Prostate gland (tissue), 2 donors: ENCODE measurements at regions not wholly inside any gene's neighbourhood (a gene's known extent, or its start where the extent isn't known, plus 50 kb on each side); places are given as distances from the start of the nearest gene placed in this dataset.

Source experiments
- DNase-seq: peaks from one replicate; pipeline ENCODE4 v3.0.0-alpha.2; 2019; ENCODE audit warnings: low spot score
- H3K27ac ChIP-seq, 2 donors: fragments of 200-600 bp; sonication (generic); 2 replicates each; pipeline ENCODE4 v1.5.1; 2017 to 2019
- H3K27me3 ChIP-seq: fragments of 200-600 bp; sonication (generic); replicated peaks from 2 replicates; pipeline ENCODE4 v1.5.1; 2019; ENCODE audit not compliant: insufficient read depth
- H3K36me3 ChIP-seq, 2 donors: fragments of 200-600 bp; sonication (generic); 1 replicate in 1 of 2; 2 replicates in 1 of 2; pipeline versions ENCODE4 v1.5.1 to v1.8.1; 2017 to 2019
- H3K4me1 ChIP-seq: fragments of 200-600 bp; sonication (generic); replicated peaks from 2 replicates; pipeline ENCODE4 v1.5.1; 2019
- H3K4me3 ChIP-seq, 2 donors: fragments of 200-600 bp; sonication (generic); 2 replicates each; pipeline ENCODE4 v1.5.1; 2017 to 2019
- H3K9me3 ChIP-seq: fragments of 200-600 bp; sonication (generic); 2 replicates; pipeline ENCODE4 v1.5.1; 2017
- POLR2A ChIP-seq: fragments of 450-650 bp; IDR thresholded peaks from one replicate; pipeline ENCODE4 v1.6.1; 2016; ENCODE audit warnings: antibody characterized with exemption, mild to moderate bottlenecking
- POLR2AphosphoS5 ChIP-seq: sonication (generic); formaldehyde crosslinking; IDR thresholded peaks from one replicate; pipeline ENCODE4 v1.6.1; 2017; ENCODE audit warnings: antibody characterized with exemption
- WGBS: methylation state at CpG from one replicate; pipeline ENCODE4 v1.1.5; 2018; 5-methylcytosine and 5-hydroxymethylcytosine counted together
- intact Hi-C: fragments of 100-400 bp; cut with DNase I; formaldehyde crosslinking; loops from one replicate; pipeline ENCODE4 v1.14.2; 2022
- TF ChIP-seq, protein P1 (sequence below), 4 experiments: fragments of 200-600 bp in 2 of 4; fragments of 450-650 bp in 2 of 4; sonication (generic) in 2 of 4; IDR thresholded peaks; 1 replicate in 3 of 4; 2 replicates in 1 of 4; pipeline ENCODE4 v1.5.1; 2016 to 2019; ENCODE audit warnings: antibody characterized with exemption in 4 of 4, mild to moderate bottlenecking in 2 of 4, moderate library complexity in 2 of 4

DNA sequence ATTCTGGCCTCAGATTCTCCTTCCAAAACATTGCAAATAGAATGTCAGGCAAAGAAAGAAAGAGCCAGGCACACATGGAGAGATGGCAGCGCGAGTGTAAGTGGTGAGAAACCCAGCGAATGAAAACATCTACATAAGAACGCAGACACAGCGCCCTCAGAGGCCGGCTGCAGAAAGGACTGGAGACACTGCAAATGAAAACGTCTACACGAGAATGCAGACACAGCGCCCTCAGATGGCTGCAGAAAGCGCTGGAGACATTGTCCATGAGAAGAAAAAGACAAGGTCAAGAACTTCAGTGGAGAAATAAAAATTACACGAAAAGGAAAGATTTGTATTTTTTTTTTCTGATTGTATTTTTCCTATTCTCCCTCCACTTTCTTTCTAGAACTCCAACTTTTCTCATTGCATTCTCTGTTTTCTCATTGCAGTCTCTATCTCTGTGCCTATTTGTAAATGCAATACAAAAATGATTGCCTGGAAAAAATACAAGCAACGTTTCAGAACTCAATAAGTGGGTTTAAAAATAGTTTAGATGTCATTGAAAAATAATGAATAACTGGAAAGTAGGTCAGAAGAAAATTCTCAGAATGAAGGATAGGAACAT is 117.9 kb upstream of the LPCAT1 start:
- TF ChIP-seq POLR2A (no peak), POLR2AphosphoS5 (peak; percentile 70)
- TF ChIP-seq, protein P1, sequence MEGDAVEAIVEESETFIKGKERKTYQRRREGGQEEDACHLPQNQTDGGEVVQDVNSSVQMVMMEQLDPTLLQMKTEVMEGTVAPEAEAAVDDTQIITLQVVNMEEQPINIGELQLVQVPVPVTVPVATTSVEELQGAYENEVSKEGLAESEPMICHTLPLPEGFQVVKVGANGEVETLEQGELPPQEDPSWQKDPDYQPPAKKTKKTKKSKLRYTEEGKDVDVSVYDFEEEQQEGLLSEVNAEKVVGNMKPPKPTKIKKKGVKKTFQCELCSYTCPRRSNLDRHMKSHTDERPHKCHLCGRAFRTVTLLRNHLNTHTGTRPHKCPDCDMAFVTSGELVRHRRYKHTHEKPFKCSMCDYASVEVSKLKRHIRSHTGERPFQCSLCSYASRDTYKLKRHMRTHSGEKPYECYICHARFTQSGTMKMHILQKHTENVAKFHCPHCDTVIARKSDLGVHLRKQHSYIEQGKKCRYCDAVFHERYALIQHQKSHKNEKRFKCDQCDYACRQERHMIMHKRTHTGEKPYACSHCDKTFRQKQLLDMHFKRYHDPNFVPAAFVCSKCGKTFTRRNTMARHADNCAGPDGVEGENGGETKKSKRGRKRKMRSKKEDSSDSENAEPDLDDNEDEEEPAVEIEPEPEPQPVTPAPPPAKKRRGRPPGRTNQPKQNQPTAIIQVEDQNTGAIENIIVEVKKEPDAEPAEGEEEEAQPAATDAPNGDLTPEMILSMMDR (IDR thresholded peaks at IDR 0.05) = peak; percentile 40 to 92 (median 70)
- no peaks in the 10 kb centered on the region for H3K36me3 ChIP-seq
- no peak overlapping the region for H3K4me3 ChIP-seq
- WGBS = 3% methylated on average over 12 of the region's 12 CpGs
- H3K4me1 ChIP-seq = peaks cover 4% of the 10 kb centered on the region
- intact Hi-C loops = loop anchor here (5.0 to 10.0 kb wide), 5 partner anchors 167 to 719 kb away; partner anchors contain the start of gene CLPTM1L
- DNase-seq = peak; percentile 82
- peaks cover 6% of the 10 kb centered on the region for H3K27me3 ChIP-seq
- no peaks in the 10 kb centered on the region for H3K9me3 ChIP-seq
- no peak overlapping the region for H3K27ac ChIP-seq

- no peak for DNase-seq
- Histone ChIP-seq H3K4me1 (peaks cover 4% of the 10 kb centered on the region), H3K4me3 (no peak overlapping the region), H3K36me3 (no peaks in the 10 kb centered on the region), H3K9me3 (no peaks in the 10 kb centered on the region), H3K27me3 (peaks cover 6% of the 10 kb centered on the region), H3K27ac (no peak overlapping the region)
- intact Hi-C loops = loop anchor here (5.0 to 10.0 kb wide), 5 partner anchors 166 to 719 kb away; partner anchors contain the start of gene CLPTM1L
- TF ChIP-seq POLR2AphosphoS5 (no peak), POLR2A (no peak)
- TF ChIP-seq, protein P1 (IDR thresholded peaks at IDR 0.05) = no peak
- 52% methylated on average over 16 of the region's 16 CpGs for WGBS
Measured at GRCh38 chr5:1641041-1641440, 117.3 kb upstream of the LPCAT1 start.

- Histone ChIP-seq H3K4me1 (peaks cover 4% of the 10 kb centered on the region), H3K36me3 (no peaks in the 10 kb centered on the region), H3K4me3 (no peak overlapping the region), H3K27me3 (peaks cover 6% of the 10 kb centered on the region), H3K27ac (no peak overlapping the region), H3K9me3 (no peaks in the 10 kb centered on the region)
- TF ChIP-seq POLR2A (no peak), POLR2AphosphoS5 (no peak)
- TF ChIP-seq, protein P1 (IDR thresholded peaks at IDR 0.05) = no peak
- 84% methylated on average over 17 of the region's 17 CpGs for WGBS
- no peak for DNase-seq
- intact Hi-C loops = loop anchor here (5.0 to 10.0 kb wide), 5 partner anchors 166 to 718 kb away; partner anchors contain the start of gene CLPTM1L
Measured at GRCh38 chr5:1640421-1640881, 116.7 kb upstream of the LPCAT1 start.

- intact Hi-C loops = loop anchor here (5.0 to 10.0 kb wide), 5 partner anchors 165 to 717 kb away; partner anchors contain the start of gene CLPTM1L
- WGBS = 91% methylated on average over 14 of the region's 14 CpGs
Measured at GRCh38 chr5:1639757-1640156, 116.0 kb upstream of the LPCAT1 start.

More at GRCh38 chr5:1639757-1640156, 116.0 kb upstream of the LPCAT1 start:
- Histone ChIP-seq H3K9me3 (no peaks in the 10 kb centered on the region), H3K27ac (no peak overlapping the region), H3K4me1 (no peaks in the 10 kb centered on the region), H3K4me3 (no peak overlapping the region), H3K27me3 (peaks cover 6% of the 10 kb centered on the region), H3K36me3 (no peaks in the 10 kb centered on the region)
- DNase-seq = no peak
- TF ChIP-seq, protein P1 (IDR thresholded peaks at IDR 0.05) = no peak
- TF ChIP-seq POLR2AphosphoS5 (no peak), POLR2A (no peak)
